ENCODE measurements at regions not wholly inside any gene's neighbourhood (a gene's known extent, or its start where the extent isn't known, plus 50 kb on each side); places are given as distances from the start of the nearest gene placed in this dataset.

DNA sequence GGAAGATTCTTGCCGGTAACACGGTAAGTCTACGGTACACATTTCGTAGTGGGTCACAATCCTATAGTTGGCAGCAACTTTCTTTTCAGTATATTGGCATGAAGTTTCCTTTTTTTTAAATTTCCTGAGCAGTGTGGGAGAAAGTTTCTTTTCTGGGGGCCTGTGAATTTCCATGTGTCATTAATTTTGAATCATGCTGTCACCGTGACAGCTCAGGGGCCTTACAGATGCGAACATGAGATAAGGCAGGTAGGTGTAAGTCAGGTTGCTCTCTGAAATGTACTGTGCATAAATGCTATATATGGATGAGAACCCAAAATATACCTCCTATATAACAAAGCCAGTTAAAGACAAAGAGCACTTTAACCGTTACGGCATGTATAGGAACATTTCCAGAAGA lies 65.4 kb upstream of the SEM1 start:
- Histone ChIP-seq H3K9ac (ENCODE audit: low read length) (no peak overlapping the region), H3K36me3 (ENCODE audit: insufficient read depth, low read length) (no peaks in the 10 kb centered on the region)
- TF ChIP-seq, protein P1, sequence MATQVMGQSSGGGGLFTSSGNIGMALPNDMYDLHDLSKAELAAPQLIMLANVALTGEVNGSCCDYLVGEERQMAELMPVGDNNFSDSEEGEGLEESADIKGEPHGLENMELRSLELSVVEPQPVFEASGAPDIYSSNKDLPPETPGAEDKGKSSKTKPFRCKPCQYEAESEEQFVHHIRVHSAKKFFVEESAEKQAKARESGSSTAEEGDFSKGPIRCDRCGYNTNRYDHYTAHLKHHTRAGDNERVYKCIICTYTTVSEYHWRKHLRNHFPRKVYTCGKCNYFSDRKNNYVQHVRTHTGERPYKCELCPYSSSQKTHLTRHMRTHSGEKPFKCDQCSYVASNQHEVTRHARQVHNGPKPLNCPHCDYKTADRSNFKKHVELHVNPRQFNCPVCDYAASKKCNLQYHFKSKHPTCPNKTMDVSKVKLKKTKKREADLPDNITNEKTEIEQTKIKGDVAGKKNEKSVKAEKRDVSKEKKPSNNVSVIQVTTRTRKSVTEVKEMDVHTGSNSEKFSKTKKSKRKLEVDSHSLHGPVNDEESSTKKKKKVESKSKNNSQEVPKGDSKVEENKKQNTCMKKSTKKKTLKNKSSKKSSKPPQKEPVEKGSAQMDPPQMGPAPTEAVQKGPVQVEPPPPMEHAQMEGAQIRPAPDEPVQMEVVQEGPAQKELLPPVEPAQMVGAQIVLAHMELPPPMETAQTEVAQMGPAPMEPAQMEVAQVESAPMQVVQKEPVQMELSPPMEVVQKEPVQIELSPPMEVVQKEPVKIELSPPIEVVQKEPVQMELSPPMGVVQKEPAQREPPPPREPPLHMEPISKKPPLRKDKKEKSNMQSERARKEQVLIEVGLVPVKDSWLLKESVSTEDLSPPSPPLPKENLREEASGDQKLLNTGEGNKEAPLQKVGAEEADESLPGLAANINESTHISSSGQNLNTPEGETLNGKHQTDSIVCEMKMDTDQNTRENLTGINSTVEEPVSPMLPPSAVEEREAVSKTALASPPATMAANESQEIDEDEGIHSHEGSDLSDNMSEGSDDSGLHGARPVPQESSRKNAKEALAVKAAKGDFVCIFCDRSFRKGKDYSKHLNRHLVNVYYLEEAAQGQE (IDR thresholded peaks at IDR 0.05; ENCODE audit: borderline replicate concordance): no peak
- TF ChIP-seq, protein P2, sequence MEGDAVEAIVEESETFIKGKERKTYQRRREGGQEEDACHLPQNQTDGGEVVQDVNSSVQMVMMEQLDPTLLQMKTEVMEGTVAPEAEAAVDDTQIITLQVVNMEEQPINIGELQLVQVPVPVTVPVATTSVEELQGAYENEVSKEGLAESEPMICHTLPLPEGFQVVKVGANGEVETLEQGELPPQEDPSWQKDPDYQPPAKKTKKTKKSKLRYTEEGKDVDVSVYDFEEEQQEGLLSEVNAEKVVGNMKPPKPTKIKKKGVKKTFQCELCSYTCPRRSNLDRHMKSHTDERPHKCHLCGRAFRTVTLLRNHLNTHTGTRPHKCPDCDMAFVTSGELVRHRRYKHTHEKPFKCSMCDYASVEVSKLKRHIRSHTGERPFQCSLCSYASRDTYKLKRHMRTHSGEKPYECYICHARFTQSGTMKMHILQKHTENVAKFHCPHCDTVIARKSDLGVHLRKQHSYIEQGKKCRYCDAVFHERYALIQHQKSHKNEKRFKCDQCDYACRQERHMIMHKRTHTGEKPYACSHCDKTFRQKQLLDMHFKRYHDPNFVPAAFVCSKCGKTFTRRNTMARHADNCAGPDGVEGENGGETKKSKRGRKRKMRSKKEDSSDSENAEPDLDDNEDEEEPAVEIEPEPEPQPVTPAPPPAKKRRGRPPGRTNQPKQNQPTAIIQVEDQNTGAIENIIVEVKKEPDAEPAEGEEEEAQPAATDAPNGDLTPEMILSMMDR (IDR thresholded peaks at IDR 0.05; ENCODE audit: poor library complexity, severe bottlenecking): no peak
- TF ChIP-seq MXI1 (conservative IDR thresholded peaks at IDR 0.05; ENCODE audit: poor library complexity, severe bottlenecking) (no peak), EP300 (conservative IDR thresholded peaks at IDR 0.05; ENCODE audit: poor library complexity, severe bottlenecking) (no peak), SMC3 (conservative IDR thresholded peaks at IDR 0.05; ENCODE audit: poor library complexity) (no peak), RAD21 (conservative IDR thresholded peaks at IDR 0.05) (no peak), POLR2AphosphoS5 (IDR thresholded peaks at IDR 0.05) (no peak), TAF1 (IDR thresholded peaks at IDR 0.05; ENCODE audit: low read depth) (no peak), EZH2 (IDR thresholded peaks at IDR 0.05; ENCODE audit: borderline replicate concordance, insufficient read depth, low read length, poor library complexity, severe bottlenecking) (no peak)

DNA sequence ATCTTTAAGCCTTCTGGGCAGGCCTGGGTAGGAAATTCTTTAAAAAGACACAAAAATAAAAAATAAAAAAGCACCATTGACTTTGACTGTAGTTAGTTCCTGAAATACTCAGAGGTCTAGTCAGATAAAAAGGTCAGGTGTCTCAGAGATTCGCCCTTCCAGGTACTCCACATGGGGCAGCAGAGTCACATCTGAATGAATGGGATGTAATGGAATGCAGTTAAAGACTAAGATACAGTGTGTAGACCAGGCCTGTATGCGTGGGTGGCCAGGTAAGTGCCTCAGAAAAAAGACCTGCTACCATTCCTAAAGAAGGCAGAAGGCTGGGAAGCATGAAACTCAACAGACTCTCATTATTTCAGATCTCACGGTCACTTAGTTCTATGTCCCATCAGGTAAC lies 68.6 kb upstream of the SEM1 start:
- Histone ChIP-seq H3K36me3 (ENCODE audit: insufficient read depth, low read length) (no peaks in the 10 kb centered on the region), H3K27me3 (ENCODE audit: insufficient read depth, low read depth, low read length) (no peaks in the 10 kb centered on the region), H3K9ac (ENCODE audit: low read length) (no peak overlapping the region), H3K79me2 (replicated peaks; ENCODE audit: insufficient read depth, low read length) (no peaks in the 10 kb centered on the region), H3K27ac (ENCODE audit: low read length) (no peak overlapping the region), H4K20me1 (ENCODE audit: insufficient read depth) (no peaks in the 10 kb centered on the region), H3F3A (ENCODE audit: insufficient read depth, low read length, poor library complexity, severe bottlenecking) (no peaks in the 10 kb centered on the region), H3K4me2 (ENCODE audit: low read length) (no peak overlapping the region), H3K4me3 (ENCODE audit: low read length) (no peak overlapping the region), H3K9me2 (ENCODE audit: insufficient read depth, low read length) (no peaks in the 10 kb centered on the region), H2AFZ (ENCODE audit: low read depth, low read length) (no peak overlapping the region), H3K9me3 (ENCODE audit: low read length) (no peaks in the 10 kb centered on the region)
- peak; percentile 15 for TF ChIP-seq RAD21 (conservative IDR thresholded peaks at IDR 0.05)
- TF ChIP-seq POLR2AphosphoS5 (IDR thresholded peaks at IDR 0.05): no peak
- TF ChIP-seq, protein P2 (IDR thresholded peaks at IDR 0.05; ENCODE audit: poor library complexity, severe bottlenecking): peak; percentile 36

More for the DNA sequence above, 65.4 kb upstream of the SEM1 start:
- Histone ChIP-seq H3K9me3 (ENCODE audit: low read length) (no peaks in the 10 kb centered on the region), H3K79me2 (replicated peaks; ENCODE audit: insufficient read depth, low read length) (no peaks in the 10 kb centered on the region), H2AFZ (ENCODE audit: low read depth, low read length) (no peak overlapping the region), H3K27ac (ENCODE audit: low read length) (no peak overlapping the region), H3K4me2 (ENCODE audit: low read length) (no peak overlapping the region), H3K9me2 (ENCODE audit: insufficient read depth, low read length) (no peaks in the 10 kb centered on the region), H3F3A (ENCODE audit: insufficient read depth, low read length, poor library complexity, severe bottlenecking) (peaks cover 3% of the 10 kb centered on the region), H4K20me1 (ENCODE audit: insufficient read depth) (no peaks in the 10 kb centered on the region), H3K4me3 (ENCODE audit: low read length) (no peak overlapping the region), H3K27me3 (ENCODE audit: insufficient read depth, low read depth, low read length) (no peaks in the 10 kb centered on the region)
